OCI-LY7 (cell line): ENCODE measurements at regions not wholly inside any gene's neighbourhood (a gene's known extent, or its start where the extent isn't known, plus 50 kb on each side); places are given as distances from the start of the nearest gene placed in this dataset.

ENCODE experiments used
- BruUV-seq: library from RNA; stranded (reverse); fragments of 400-500 nt; replicated peaks from 2 replicates; lab custom pipeline; 2021; lab: Mats Ljungman, UMichigan
- CTCF ChIA-PET: fragments of 300-600 bp; sonication (Branson Sonifier 250); formaldehyde crosslinking; loops from one replicate; lab custom pipeline; 2022; ENCODE audit warnings: antibody characterized with exemption; ENCODE audit not compliant: unreplicated experiment; lab: Charles Lee
- POLR2A ChIA-PET: fragments of 300-600 bp; sonication (Branson Sonifier 250); formaldehyde crosslinking; loops from one replicate; lab custom pipeline; 2022; ENCODE audit warnings: antibody characterized with exemption; lab: Charles Lee
- DNase-seq: peaks from one replicate; pipeline ENCODE4 v3.0.0-alpha.2; 2015; ENCODE audit warnings: low spot score
- H2AFZ ChIP-seq: fragments of 200-600 bp; sonication (generic), shearing (Covaris generic); 2 replicates; pipeline ENCODE4 v1.6.1; 2014; ENCODE audit warnings: mild to moderate bottlenecking, antibody characterized with exemption, low read length, moderate library complexity
- H3K27ac ChIP-seq: fragments of 200-600 bp; sonication (generic); 2 replicates; pipeline ENCODE4 v1.5.1; 2014; ENCODE audit warnings: mixed run types, low read depth, mild to moderate bottlenecking, moderate library complexity, low read length, inconsistent platforms; ENCODE audit not compliant: poor library complexity, severe bottlenecking
- H3K36me3 ChIP-seq: fragments of 200-600 bp; sonication (generic); 2 replicates; pipeline ENCODE4 v1.6.1; 2014; ENCODE audit warnings: mild to moderate bottlenecking, antibody characterized with exemption, low read length, moderate library complexity, mixed read lengths; ENCODE audit not compliant: insufficient read depth
- H3K4me1 ChIP-seq: fragments of 200-600 bp; sonication (generic); 2 replicates; pipeline ENCODE4 v1.5.1; 2014; ENCODE audit warnings: mild to moderate bottlenecking, low read length; ENCODE audit not compliant: insufficient read depth, poor library complexity, severe bottlenecking
- H3K4me2 ChIP-seq: fragments of 200-600 bp; sonication (generic); 2 replicates; pipeline ENCODE4 v1.6.1; 2014; ENCODE audit warnings: mild to moderate bottlenecking, low read length
- H3K4me3 ChIP-seq: fragments of 200-600 bp; sonication (generic); 2 replicates; pipeline ENCODE4 v1.5.1; 2014; ENCODE audit warnings: mild to moderate bottlenecking, low read depth, low read length; ENCODE audit not compliant: poor library complexity, severe bottlenecking
- H3K79me2 ChIP-seq: fragments of 200-600 bp; sonication (generic); 2 replicates; pipeline ENCODE4 v1.6.1; 2016; ENCODE audit warnings: low read depth, mild to moderate bottlenecking, low read length, moderate library complexity, mixed read lengths; ENCODE audit not compliant: insufficient read depth
- H3K9me2 ChIP-seq: fragments of 200-600 bp; sonication (generic); 2 replicates; pipeline ENCODE4 v1.6.1; 2016; ENCODE audit warnings: mild to moderate bottlenecking, low read length, mixed read lengths; ENCODE audit not compliant: insufficient read depth
- H3K9me3 ChIP-seq: fragments of 200-600 bp; sonication (generic); 2 replicates; pipeline ENCODE4 v1.6.1; 2014; ENCODE audit warnings: mild to moderate bottlenecking, mixed run types, low read length, mixed read lengths
- H4K20me1 ChIP-seq: fragments of 200-600 bp; sonication (generic); 2 replicates; pipeline ENCODE4 v1.6.1; 2014; ENCODE audit warnings: mild to moderate bottlenecking, antibody characterized with exemption, low read length, moderate library complexity, mixed read lengths; ENCODE audit not compliant: insufficient read depth
- CTCF ChIP-seq: fragments of 200-600 bp; sonication (generic); conservative IDR thresholded peaks from 2 replicates; pipeline ENCODE4 v1.5.1; 2014; ENCODE audit warnings: mild to moderate bottlenecking, antibody characterized with exemption, low read length, moderate library complexity, mixed read lengths
- EZH2phosphoT487 ChIP-seq: fragments of 200-600 bp; sonication (generic); IDR thresholded peaks from 2 replicates; pipeline ENCODE4 v1.6.1; 2018; ENCODE audit warnings: low read depth, borderline replicate concordance, mild to moderate bottlenecking, mixed run types, antibody characterized with exemption, low read length, moderate library complexity, mixed read lengths
- intact Hi-C: fragments of 100-400 bp; cut with micrococcal nuclease; formaldehyde crosslinking; loops from one replicate; pipeline ENCODE4 v1.10.0; 2022; ENCODE audit not compliant: unreplicated experiment

- CTCF ChIA-PET = no interaction called here
- Histone ChIP-seq H3K9me2 (no peaks in the 10 kb centered on the region), H3K4me3 (no peak overlapping the region), H3K79me2 (no peaks in the 10 kb centered on the region), H3K27ac (no peak overlapping the region), H4K20me1 (no peaks in the 10 kb centered on the region), H3K36me3 (no peaks in the 10 kb centered on the region), H3K9me3 (no peaks in the 10 kb centered on the region), H3K4me1 (peaks cover 6% of the 10 kb centered on the region), H2AFZ (no peak overlapping the region), H3K4me2 (no peak overlapping the region)
- BruUV-seq = no TSS peak
- no peak for DNase-seq
- POLR2A ChIA-PET = interaction anchor here (0.7 to 3.3 kb wide), 3 partner anchors 18 to 385 kb away, joined by 3 to 8 read pairs (median 3); no protein-coding TSS in a partner anchor
- intact Hi-C loops = no loop called here
- no peak for TF ChIP-seq EZH2phosphoT487
- TF ChIP-seq CTCF = no peak
Observed at GRCh38 chr6:100230115-100230952, 234.4 kb downstream of the SIM1 start.

- Histone ChIP-seq H3K4me3 (no peak overlapping the region), H3K9me2 (no peaks in the 10 kb centered on the region), H3K36me3 (no peaks in the 10 kb centered on the region), H3K4me2 (peak overlapping the region; percentile 83; the same call in 1 of the 2 replicates), H3K27ac (no peak overlapping the region), H2AFZ (peak overlapping the region; percentile 97), H3K79me2 (no peaks in the 10 kb centered on the region), H3K4me1 (peaks cover 6% of the 10 kb centered on the region), H3K9me3 (no peaks in the 10 kb centered on the region), H4K20me1 (no peaks in the 10 kb centered on the region)
- no peak for TF ChIP-seq EZH2phosphoT487
- ChIA-PET POLR2A (interaction anchor here (0.7 to 3.3 kb wide), 3 partner anchors 18 to 386 kb away, joined by 3 to 8 read pairs (median 3); no protein-coding TSS in a partner anchor), CTCF (no interaction called here)
- intact Hi-C loops = no loop called here
- DNase-seq = no peak
- no TSS peak for BruUV-seq
Observed at GRCh38 chr6:100229512-100229911, 235.2 kb downstream of the SIM1 start.

- CTCF ChIA-PET = no interaction called here
- intact Hi-C loops = no loop called here
- no TSS peak for BruUV-seq
Observed at GRCh38 chr6:100228834-100229441, 234.9 kb upstream of the MCHR2 start.

More at GRCh38 chr6:100228834-100229441, 234.9 kb upstream of the MCHR2 start:
- Histone ChIP-seq H3K79me2 (no peaks in the 10 kb centered on the region), H3K27ac (peak overlapping the region; percentile 26), H3K36me3 (no peaks in the 10 kb centered on the region), H3K4me3 (peak overlapping the region; percentile 59), H3K4me1 (peaks cover 6% of the 10 kb centered on the region), H4K20me1 (no peaks in the 10 kb centered on the region), H3K9me3 (no peaks in the 10 kb centered on the region), H2AFZ (peak overlapping the region; percentile 97), H3K4me2 (peak overlapping the region; percentile 83), H3K9me2 (no peaks in the 10 kb centered on the region)
- peak; percentile 76 for DNase-seq
- TF ChIP-seq CTCF (peak; percentile 58), EZH2phosphoT487 (no peak)
- POLR2A ChIA-PET = interaction anchor here (0.6 to 3.3 kb wide), 4 partner anchors 12 to 125 kb away, joined by 3 to 8 read pairs (median 3); no protein-coding TSS in a partner anchor
